ACC112 (cell line): ENCODE measurements at regions not wholly inside any gene's neighbourhood (a gene's known extent, or its start where the extent isn't known, plus 50 kb on each side); places are given as distances from the start of the nearest gene placed in this dataset.

ENCODE experiments used
- H2AFZ ChIP-seq: fragments of 200-600 bp; sonication (generic); one replicate; pipeline ENCODE4 v1.6.0; 2017; ENCODE audit warnings: antibody characterized with exemption, low read length; ENCODE audit not compliant: unreplicated experiment
- H3K27ac ChIP-seq: fragments of 200-600 bp; sonication (generic); 2 replicates; pipeline ENCODE4 v1.5.1; 2014; ENCODE audit warnings: low read depth, mild to moderate bottlenecking, antibody characterized with exemption, low read length, moderate library complexity
- H3K27me3 ChIP-seq: fragments of 200-600 bp; sonication (generic); 2 replicates; pipeline ENCODE4 v1.6.1; 2014; ENCODE audit warnings: mild to moderate bottlenecking, antibody characterized with exemption, low read length, moderate library complexity, mixed read lengths; ENCODE audit not compliant: insufficient read depth
- H3K36me3 ChIP-seq: fragments of 200-600 bp; sonication (generic); 2 replicates; pipeline ENCODE4 v1.6.1; 2016; ENCODE audit warnings: mild to moderate bottlenecking, antibody characterized with exemption, low read length, moderate library complexity, mixed read lengths; ENCODE audit not compliant: insufficient read depth
- H3K4me1 ChIP-seq: fragments of 200-600 bp; sonication (generic); one replicate; pipeline ENCODE4 v1.6.1; 2016; ENCODE audit warnings: low read length, mixed read lengths; ENCODE audit not compliant: insufficient read depth, unreplicated experiment, control insufficient read depth
- H3K4me3 ChIP-seq: fragments of 200-600 bp; sonication (generic); 2 replicates; pipeline ENCODE4 v1.5.1; 2014; ENCODE audit warnings: mild to moderate bottlenecking, low read depth, low read length
- H3K79me2 ChIP-seq: fragments of 200-600 bp; sonication (generic); one replicate; pipeline ENCODE4 v1.6.0; 2016; ENCODE audit warnings: low read length; ENCODE audit not compliant: control insufficient read depth, unreplicated experiment, insufficient read depth

GRCh38 chr12:102633981-102634605, 153.7 kb upstream of the IGF1 start:
- H3K79me2 ChIP-seq, result no peaks in the 10 kb centered on the region
- peak overlapping the region; percentile 45 for H3K27ac ChIP-seq
- H2AFZ ChIP-seq, result no peak overlapping the region
- no peaks in the 10 kb centered on the region for H3K27me3 ChIP-seq
- H3K4me1 ChIP-seq, result peaks cover 13% of the 10 kb centered on the region
- no peak overlapping the region for H3K4me3 ChIP-seq
- no peaks in the 10 kb centered on the region for H3K36me3 ChIP-seq

- H3K27ac ChIP-seq, result no peak overlapping the region
- no peaks in the 10 kb centered on the region for H3K79me2 ChIP-seq
- H3K4me1 ChIP-seq, result peaks cover 9% of the 10 kb centered on the region
- H3K36me3 ChIP-seq, result no peaks in the 10 kb centered on the region
- H2AFZ ChIP-seq, result no peak overlapping the region
- H3K4me3 ChIP-seq, result no peak overlapping the region
- no peaks in the 10 kb centered on the region for H3K27me3 ChIP-seq
Measured at GRCh38 chr12:102631274-102631673, 150.9 kb upstream of the IGF1 start.

GRCh38 chr12:102629262-102629888, 149.0 kb upstream of the IGF1 start:
- Histone ChIP-seq H3K27ac (no peak overlapping the region), H3K27me3 (no peaks in the 10 kb centered on the region), H3K4me1 (peaks cover 9% of the 10 kb centered on the region), H3K36me3 (no peaks in the 10 kb centered on the region), H2AFZ (no peak overlapping the region), H3K79me2 (no peaks in the 10 kb centered on the region), H3K4me3 (no peak overlapping the region)

DNA sequence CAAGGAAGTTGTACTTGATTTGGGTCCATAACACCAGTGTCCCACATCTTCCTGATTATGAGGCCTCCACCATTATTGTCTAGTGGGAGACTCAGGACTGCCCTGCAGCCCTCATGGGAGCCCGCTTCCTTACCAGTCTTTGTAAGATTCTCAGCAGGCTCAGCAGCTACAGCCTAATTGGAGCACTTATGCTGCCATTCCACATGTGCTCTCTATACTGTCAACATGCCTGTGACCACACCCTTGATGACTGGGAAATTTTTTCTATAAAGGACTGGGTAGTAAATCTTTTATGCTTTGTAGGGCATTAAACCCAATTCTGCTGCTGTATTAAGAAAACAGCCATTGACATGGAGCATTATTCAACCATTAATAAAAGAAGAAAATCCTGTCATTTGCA, 145.5 kb upstream of the IGF1 start:
- no peak overlapping the region for H3K4me3 ChIP-seq
- no peaks in the 10 kb centered on the region for H3K27me3 ChIP-seq
- no peak overlapping the region for H3K27ac ChIP-seq
- no peak overlapping the region for H2AFZ ChIP-seq
- no peaks in the 10 kb centered on the region for H3K36me3 ChIP-seq
- no peaks in the 10 kb centered on the region for H3K79me2 ChIP-seq
- no peaks in the 10 kb centered on the region for H3K4me1 ChIP-seq

DNA sequence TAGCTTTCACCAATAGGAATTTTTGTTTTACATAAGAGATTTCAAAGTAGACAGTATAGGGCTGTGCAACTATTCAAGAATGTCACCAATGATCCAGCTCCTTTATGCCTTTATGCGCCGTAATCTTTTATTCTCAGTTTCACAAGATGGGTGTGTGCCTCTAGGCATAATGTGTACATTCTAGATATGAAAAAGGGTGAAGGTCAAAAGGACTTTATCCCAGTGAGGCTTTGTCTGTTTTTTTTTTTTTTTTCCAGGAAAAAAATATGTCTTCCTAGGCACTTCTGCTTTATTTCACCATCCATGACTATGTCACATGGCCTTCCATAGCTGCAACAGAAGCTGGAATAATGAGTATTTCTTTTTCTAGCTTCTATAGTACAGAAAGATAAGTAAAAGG, 142.3 kb upstream of the IGF1 start:
- Histone ChIP-seq H3K79me2 (no peaks in the 10 kb centered on the region), H3K27me3 (no peaks in the 10 kb centered on the region), H3K36me3 (no peaks in the 10 kb centered on the region), H3K4me1 (no peaks in the 10 kb centered on the region), H3K27ac (no peak overlapping the region), H3K4me3 (no peak overlapping the region), H2AFZ (no peak overlapping the region)

DNA sequence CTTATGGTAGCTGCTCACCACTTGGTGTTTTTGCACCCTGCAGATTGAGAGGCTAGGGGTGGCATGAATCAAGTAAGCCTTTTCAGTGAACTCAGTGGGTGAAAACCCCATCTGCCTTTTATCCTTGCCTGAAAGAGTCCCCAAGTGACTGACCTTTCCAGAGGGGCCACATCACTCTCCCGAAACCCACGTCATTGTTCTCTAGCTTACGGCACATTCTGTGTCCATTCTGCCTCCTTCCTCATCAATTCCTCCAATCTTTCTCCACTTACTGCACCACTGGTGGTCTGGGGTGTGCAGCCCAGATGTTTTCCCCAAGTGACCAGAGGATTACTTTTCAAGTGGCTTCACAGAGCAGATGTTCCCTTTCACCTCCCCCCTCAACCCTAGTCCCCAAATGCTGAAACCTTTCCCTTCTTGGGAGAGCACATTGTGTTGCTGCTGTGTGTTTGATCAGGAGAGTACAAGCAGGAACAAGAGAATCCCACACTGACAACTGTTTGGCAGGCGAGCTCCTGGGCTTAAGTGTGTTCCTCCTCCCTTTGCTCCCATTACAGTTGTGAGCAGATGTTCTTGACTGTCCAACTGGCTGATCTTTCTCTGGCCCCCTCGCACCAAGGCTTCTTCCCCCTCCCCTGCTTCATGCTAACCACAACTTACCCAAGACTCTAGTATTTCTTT, 138.0 kb upstream of the IGF1 start:
- Histone ChIP-seq H3K79me2 (no peaks in the 10 kb centered on the region), H3K4me3 (no peak overlapping the region), H3K36me3 (no peaks in the 10 kb centered on the region), H2AFZ (no peak overlapping the region), H3K27ac (no peak overlapping the region), H3K4me1 (no peaks in the 10 kb centered on the region), H3K27me3 (no peaks in the 10 kb centered on the region)

DNA sequence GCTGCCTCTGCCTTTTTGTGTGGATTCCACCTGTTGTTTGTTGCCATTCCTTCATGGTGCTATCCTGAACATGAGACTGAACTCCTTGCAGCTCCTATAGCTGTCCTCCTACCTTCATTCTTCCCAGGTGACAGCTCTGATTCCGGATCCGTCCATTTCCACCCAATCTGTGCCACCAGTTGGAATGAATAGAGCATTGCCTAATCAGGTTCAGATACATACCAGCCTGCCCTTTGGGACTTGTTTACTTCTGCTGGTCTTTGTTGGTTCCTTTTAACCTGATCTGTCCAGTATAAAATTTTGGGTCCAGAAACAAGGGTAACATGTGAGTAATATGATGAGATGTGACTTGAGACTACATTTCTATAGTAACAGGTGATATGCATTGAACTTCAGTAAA, 136.3 kb upstream of the IGF1 start:
- no peak overlapping the region for H2AFZ ChIP-seq
- no peak overlapping the region for H3K27ac ChIP-seq
- no peaks in the 10 kb centered on the region for H3K36me3 ChIP-seq
- no peak overlapping the region for H3K4me3 ChIP-seq
- no peaks in the 10 kb centered on the region for H3K79me2 ChIP-seq
- H3K27me3 ChIP-seq, result no peaks in the 10 kb centered on the region
- H3K4me1 ChIP-seq, result no peaks in the 10 kb centered on the region

DNA sequence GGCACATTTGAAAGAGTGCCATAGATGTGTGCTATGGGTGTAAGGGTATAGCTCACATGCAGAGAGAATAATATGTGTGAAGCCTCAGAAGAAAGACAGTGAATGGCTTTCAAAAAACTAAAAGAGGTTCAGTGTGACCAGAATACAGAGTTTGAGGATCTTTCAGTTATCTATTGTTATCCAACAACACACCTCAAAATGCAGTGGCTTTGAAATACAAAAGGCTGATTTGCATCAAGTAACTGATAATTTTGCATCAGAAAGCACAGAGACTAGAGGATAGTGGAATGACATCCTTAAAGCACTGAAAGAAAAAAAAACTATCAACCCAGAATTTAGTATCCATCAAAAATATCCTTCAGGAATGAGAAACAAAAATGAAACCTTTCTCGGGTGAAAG, 131.6 kb upstream of the IGF1 start:
- H3K4me3 ChIP-seq, result no peak overlapping the region
- H3K4me1 ChIP-seq, result no peaks in the 10 kb centered on the region
- H3K27me3 ChIP-seq, result no peaks in the 10 kb centered on the region
- no peaks in the 10 kb centered on the region for H3K36me3 ChIP-seq
- no peak overlapping the region for H3K27ac ChIP-seq
- no peaks in the 10 kb centered on the region for H3K79me2 ChIP-seq
- no peak overlapping the region for H2AFZ ChIP-seq

DNA sequence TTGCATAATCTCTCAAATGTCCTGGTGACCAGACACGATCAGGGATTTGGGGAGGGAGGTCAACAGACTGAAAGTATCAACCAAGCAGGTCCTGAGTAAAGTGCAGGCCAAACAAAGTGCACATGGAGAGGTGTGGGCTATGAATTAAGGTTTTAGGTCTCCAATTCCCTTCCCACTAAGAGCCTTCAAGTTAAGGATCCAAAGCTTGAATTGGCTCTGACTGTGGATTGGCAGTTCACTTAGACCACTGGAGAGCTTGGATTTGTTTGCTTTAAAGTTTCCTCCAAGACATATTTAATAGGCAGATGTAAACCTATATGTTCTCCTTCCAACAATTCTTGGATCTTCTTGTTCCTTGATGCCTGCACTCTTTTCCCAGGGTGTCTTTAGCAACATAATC, 129.6 kb upstream of the IGF1 start:
- no peaks in the 10 kb centered on the region for H3K79me2 ChIP-seq
- H3K4me1 ChIP-seq, result no peaks in the 10 kb centered on the region
- no peak overlapping the region for H2AFZ ChIP-seq
- H3K36me3 ChIP-seq, result no peaks in the 10 kb centered on the region
- H3K27ac ChIP-seq, result no peak overlapping the region
- no peaks in the 10 kb centered on the region for H3K27me3 ChIP-seq
- H3K4me3 ChIP-seq, result no peak overlapping the region

DNA sequence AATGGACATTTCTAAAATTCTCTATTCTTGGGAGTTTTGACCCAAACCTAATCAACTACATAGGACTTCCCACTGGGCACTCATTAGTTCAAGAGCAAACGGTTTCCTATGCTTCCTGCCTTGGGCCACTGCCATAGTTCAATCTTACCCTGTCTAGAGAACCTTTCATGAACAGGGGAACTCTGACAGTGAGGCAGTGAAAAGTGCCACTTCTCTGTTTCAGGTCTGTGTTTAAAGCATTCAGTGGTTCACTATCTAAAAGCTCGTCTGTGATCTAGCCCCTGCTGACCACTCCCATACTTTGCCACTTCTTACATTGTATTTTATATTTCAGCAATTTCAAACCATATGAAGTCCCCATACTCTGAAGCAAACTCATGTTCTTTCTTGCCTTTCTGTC, 122.7 kb upstream of the IGF1 start:
- H3K79me2 ChIP-seq, result no peaks in the 10 kb centered on the region
- H3K4me1 ChIP-seq, result no peaks in the 10 kb centered on the region
- no peak overlapping the region for H2AFZ ChIP-seq
- no peaks in the 10 kb centered on the region for H3K36me3 ChIP-seq
- no peak overlapping the region for H3K27ac ChIP-seq
- H3K27me3 ChIP-seq, result 0 out of 2 replicates have a peak, but pooled peaks cover 5% of the 10 kb centered on the region
- no peak overlapping the region for H3K4me3 ChIP-seq

GRCh38 chr12:102602521-102602920, 122.2 kb upstream of the IGF1 start:
- Histone ChIP-seq H3K4me1 (no peaks in the 10 kb centered on the region), H2AFZ (no peak overlapping the region), H3K4me3 (no peak overlapping the region), H3K79me2 (no peaks in the 10 kb centered on the region), H3K36me3 (no peaks in the 10 kb centered on the region), H3K27ac (no peak overlapping the region), H3K27me3 (0 out of 2 replicates have a peak, but pooled peaks cover 5% of the 10 kb centered on the region)
